ENCODE measurements at regions not wholly inside any gene's neighbourhood (a gene's known extent, or its start where the extent isn't known, plus 50 kb on each side); places are given as distances from the start of the nearest gene placed in this dataset.

- no peak overlapping the region for H3K4me2 ChIP-seq (ENCODE audit: insufficient read depth, insufficient read length, low read length)
- Mint-ChIP-seq H3K9me3 (no peaks in the 10 kb centered on the region; a peak in 1 of 5 replicates), H3K36me3 (ENCODE audit: insufficient read depth in 1 of 3, low read depth in 3 of 3) (no peaks in the 10 kb centered on the region), H3K4me3 (no peak overlapping the region), H3K27ac (no peak overlapping the region), H3K27me3 (ENCODE audit: low read depth) (no peaks in the 10 kb centered on the region), H3K4me1 (peaks cover 6 to 9% of the 10 kb centered on the region in 2 experiments)
- no peak overlapping the region for H3K56ac ChIP-seq (ENCODE audit: insufficient read length, low read depth, low read length)
- no peak overlapping the region for H2BK12ac ChIP-seq (ENCODE audit: insufficient read length, low read depth, low read length)
- H3K9ac ChIP-seq (ENCODE audit: extremely low read depth, insufficient read length, low read length), result no peak overlapping the region
- H2AK5ac ChIP-seq (ENCODE audit: insufficient read length, low read length), result no peak overlapping the region
- TF ChIP-seq CTCF (conservative IDR thresholded peaks at IDR 0.05), result no peak
- H2BK15ac ChIP-seq (ENCODE audit: low read depth, low read length), result no peak overlapping the region
- no peak overlapping the region for H2BK120ac ChIP-seq (ENCODE audit: low read depth, low read length, poor library complexity, severe bottlenecking)
- H3K4ac ChIP-seq (ENCODE audit: low read depth, low read length), result no peak overlapping the region
- H4K5ac ChIP-seq (ENCODE audit: insufficient read length, low read depth, low read length), result no peak overlapping the region
- H3K27me3 ChIP-seq (ENCODE audit: insufficient read depth, low read length), result no peaks in the 10 kb centered on the region
- H2AFZ ChIP-seq (ENCODE audit: low read length), result no peak overlapping the region
- H3K9me3 ChIP-seq (ENCODE audit: control insufficient read depth, low read depth, low read length), result no peaks in the 10 kb centered on the region
- H4K91ac ChIP-seq (ENCODE audit: insufficient read length, low read depth, low read length), result no peak overlapping the region
- no peak overlapping the region for H2BK5ac ChIP-seq (ENCODE audit: insufficient read length, low read length)
- H3K79me2 ChIP-seq (ENCODE audit: insufficient read depth, low read length), result no peaks in the 10 kb centered on the region
- H3K14ac ChIP-seq (ENCODE audit: insufficient read depth, low read length), result no peak overlapping the region
- DNase-seq, result no peak
- no peak overlapping the region for H2BK20ac ChIP-seq (ENCODE audit: low read depth, low read length, poor library complexity, severe bottlenecking)
- no peaks in the 10 kb centered on the region for H4K20me1 ChIP-seq (ENCODE audit: control insufficient read depth, insufficient read depth, insufficient read length)
- H3T11ph ChIP-seq (ENCODE audit: low read length), result no peak overlapping the region
- H3K23ac ChIP-seq (ENCODE audit: insufficient read length, low read depth, low read length), result no peak overlapping the region
- no peaks in the 10 kb centered on the region for H3K79me1 ChIP-seq (ENCODE audit: insufficient read depth, low read depth, low read length, poor library complexity, severe bottlenecking)
- H3K4me1 ChIP-seq (ENCODE audit: insufficient read depth, low read length), result no peaks in the 10 kb centered on the region; the same call in 1 of the 2 replicates
- no peaks in the 10 kb centered on the region for H3K23me2 ChIP-seq (ENCODE audit: insufficient read length, low read depth, low read length, poor library complexity, severe bottlenecking)
- H4K8ac ChIP-seq (replicated peaks; ENCODE audit: insufficient read length, low read depth, low read length), result no peak overlapping the region
- H3K27ac ChIP-seq (ENCODE audit: insufficient read length, low read depth, low read length), result no peak overlapping the region
- H3K18ac ChIP-seq (ENCODE audit: insufficient read length, low read depth, low read length), result no peak overlapping the region
Observed at GRCh38 chr18:60669938-60670337, 297.4 kb upstream of the MC4R start.
